HG03565 (cell line): ENCODE measurements at regions not wholly inside any gene's neighbourhood (a gene's known extent, or its start where the extent isn't known, plus 50 kb on each side); places are given as distances from the start of the nearest gene placed in this dataset.

Experiments used
- ATAC-seq: cut with Tn5 transposase; IDR thresholded peaks from one replicate; pipeline ENCODE4 v1.9.1; 2021; ENCODE audit warnings: mild to moderate bottlenecking, moderate library complexity; ENCODE audit not compliant: unreplicated experiment

DNA sequence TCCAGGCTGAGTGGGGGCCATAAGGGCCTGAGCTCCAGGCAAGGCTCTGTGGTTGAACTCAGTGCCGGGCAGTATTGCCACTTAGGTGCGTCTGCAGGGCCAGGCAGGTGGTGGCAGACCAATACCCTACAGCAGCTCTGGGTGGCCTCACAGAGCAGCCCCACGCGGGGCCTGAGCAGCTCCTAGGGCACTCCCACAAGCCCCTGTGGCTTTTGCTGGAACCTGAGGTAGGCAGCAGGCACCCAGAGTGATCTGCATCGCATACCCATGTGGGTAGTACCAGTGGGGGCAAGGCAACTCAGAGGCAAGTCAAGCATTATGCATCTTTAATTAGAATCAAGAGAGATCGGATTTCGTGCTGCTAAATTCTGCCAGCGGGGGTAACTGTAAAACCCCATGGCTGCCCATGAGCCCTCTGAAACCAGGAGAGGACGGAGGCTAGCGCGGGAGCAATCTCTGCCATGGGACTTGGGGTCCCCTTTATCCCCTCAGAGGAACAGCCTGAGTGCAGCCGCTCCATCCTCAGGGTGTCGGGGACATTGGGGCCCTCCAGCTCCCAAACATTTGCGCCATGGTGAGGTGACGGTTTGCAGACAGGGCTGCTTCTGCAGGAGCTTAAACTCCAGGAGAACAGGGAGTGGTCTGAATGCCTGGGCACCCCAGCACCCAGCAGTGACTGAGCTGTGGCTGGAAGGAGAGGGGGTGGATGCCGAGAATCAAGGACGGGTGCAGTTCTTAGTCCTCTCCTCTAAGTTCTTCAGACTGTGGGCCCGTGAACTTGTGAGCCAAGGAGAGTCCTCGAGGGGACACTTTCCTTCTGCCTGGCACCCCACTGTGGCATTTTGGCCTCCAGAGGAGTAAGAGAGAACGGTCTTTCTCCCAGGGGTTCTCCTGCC lies 62.4 kb upstream of the PCSK6 start:
- no peak for ATAC-seq

DNA sequence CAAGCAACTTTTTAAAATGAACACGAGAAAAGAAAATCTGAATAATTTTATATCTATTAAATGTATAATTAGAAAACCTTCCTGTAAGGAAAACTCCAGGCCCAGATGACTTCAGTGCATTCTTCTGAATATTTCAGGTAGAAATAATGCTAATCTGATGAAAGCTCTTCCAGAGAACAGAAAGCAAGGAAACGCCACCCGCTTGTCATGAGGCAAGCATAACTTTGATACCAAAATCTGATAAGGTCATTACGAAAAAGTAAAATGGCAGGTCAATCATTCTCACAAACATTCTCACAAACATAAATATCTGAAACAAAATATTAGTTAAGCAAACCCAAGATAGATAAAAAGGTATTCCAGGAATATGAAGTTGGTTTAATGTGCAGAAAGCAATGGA lies 60.6 kb upstream of the PCSK6 start:
- ATAC-seq: no peak

DNA sequence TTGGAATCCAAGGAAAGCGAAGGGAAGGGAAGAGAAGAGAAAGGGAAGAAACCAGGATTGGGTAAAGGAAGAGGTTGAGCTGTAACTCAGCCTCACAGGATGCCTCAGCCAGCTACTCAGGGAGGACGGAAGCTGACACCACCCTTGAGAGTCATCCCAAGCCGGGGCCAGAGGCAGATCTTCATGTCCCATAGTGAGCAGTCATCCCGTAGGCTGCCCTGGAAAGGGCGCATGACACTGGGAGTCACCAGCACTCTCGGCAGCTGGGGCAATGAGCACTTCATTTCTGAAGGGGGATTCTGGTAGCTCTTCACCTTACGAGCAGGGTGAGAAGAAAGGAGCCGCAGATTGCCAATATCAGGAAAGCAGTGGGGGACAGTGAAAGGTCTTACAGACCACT lies 60.1 kb upstream of the PCSK6 start:
- ATAC-seq: no peak

DNA sequence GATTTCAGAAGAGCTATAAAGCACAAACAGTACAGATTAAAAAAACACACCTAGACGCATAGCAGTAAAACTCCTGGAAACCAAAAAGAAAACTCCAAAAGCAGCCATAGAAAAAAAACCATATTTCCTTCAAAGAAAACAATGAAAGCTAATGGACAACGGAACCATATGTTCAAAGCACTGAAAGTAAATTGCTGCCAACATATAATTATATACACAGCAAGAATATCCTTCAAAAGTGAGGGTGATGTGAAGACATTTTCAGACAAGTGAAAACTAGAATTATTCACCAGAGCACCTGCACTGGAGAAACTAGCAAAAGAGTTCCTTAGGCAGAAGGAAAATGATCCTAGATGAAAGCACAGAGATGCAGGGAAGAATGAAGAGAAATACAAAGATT lies 58.2 kb upstream of the PCSK6 start:
- ATAC-seq: no peak

DNA sequence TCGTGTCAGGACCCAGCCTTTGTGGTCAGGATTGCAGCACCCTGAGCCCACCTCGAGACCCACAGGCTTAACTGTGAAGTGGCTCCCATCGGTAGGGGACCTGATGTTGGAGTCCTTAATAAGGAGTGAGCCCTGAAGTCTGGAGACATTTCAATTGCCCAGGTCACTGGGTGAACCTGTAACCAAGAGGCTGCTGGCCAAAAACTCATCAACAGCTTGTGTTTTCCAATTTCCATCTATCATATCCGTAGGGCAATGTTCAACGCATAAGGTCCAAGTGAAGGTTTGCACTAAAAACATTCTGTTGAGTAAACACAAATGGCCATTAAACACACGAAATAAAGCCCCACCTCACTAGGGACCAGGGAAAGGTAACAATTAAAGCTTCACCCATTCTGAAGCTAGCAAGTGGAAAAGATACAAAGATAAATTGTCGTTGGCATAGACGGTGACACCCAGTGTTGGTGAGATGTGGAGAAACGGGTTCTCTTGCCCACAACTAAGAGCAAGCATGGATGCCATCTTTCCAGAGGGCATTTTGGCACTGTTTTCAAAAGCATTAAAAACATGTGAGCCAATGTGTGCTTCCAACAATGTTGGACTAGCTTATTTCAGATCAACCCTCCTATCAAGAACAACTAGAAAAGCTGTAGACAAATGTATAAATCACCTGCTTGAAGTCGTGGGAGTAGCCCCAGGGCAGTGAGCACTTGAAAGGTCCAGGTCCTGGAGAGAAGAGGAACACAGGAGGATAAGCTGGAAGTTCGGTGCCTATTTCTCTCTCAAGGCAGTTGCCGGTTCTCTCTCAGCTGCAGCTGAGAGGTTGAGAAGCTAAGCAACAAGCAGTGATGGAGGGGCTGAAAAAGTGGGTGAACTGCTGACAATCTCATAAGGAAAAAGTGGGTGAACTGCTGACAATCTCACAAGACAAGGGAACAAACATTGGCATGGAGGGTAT lies 56.3 kb upstream of the PCSK6 start:
- no peak for ATAC-seq

DNA sequence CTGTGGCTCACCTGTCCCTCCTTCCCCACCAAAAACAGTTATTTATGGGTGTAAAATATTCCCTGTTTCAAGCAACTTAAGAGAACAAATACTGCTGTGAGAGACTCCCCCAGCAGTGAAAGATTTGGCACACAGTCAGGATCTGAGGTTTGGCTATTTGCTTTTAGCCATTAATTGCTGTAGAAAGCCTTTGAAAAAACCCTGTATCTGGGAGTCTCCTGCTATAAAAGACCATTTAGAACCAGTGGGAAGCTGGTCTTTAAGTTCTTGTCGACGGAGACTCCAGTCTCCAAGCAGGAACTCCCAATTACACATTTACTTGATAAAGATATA lies 55.1 kb upstream of the PCSK6 start:
- no peak for ATAC-seq

DNA sequence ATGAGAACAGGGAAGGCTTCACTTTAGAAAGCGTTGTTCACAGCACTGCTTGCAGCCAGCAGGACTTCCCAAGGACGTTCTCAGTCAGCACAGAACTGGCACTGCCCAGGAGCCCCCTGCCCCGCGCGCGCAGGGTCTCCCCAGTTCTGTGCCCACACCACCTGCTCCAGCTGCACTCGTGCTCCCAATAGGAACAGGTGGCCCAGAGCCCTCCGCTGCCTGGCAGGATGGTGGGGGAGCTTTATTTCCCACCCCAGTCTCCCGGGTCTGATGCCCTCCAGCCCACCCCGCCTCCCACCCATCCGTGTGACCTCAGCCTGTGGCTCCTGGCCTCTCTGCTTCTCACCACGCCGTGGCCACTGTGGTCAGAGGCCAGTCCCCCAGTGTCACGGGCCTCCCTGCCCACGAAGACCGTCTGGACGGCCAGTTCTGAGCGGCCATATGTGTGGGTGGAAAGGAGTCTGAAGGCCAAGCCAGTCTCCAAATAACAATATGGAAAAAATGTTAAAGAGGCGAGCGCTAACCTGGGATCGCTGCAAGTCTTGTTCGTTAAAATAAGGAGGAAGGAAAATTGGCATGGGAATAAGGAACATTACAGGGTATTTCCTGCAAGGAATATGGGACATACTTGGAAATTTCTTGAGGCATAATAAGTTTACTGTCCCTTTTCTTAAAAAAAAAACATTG lies 54.6 kb upstream of the PCSK6 start:
- no peak for ATAC-seq

DNA sequence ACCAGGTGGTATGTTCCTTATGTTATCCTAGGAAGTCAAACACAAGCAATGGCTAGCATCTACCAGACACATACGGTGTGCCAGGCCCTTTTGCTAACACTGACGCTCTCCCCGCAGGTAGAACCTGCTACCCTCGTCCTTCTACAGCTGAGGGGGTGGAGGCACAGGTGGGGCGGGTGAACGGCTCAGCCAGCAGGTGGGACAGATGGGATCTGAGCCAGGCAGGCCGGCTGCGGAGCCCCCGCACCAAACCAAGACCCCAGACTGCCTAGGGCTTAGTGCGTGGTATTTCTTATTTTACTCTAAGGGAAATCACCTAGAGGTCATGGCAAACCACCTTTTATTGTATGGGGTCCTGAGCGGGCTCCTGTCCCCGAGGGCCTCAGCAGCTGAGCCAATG lies 53.9 kb upstream of the PCSK6 start:
- no peak for ATAC-seq

DNA sequence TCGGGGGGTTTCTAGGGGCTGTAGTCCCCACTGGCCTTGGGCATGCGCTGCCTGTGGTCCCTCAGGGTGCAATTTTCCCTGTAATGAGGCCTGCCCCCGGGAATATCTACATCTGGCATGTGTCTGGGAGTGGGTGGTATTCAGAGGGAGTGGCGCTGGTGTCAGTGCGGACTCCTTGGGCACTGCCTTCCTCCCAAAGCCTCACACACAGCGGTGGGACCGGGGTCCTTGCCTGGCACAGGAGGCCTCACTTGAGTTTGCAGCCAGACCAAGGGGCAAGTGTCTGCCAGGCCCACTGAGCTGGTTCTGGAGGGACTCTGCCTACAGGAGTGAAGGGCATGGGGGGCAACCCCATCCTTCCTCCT lies 53.5 kb upstream of the PCSK6 start:
- ATAC-seq: no peak

DNA sequence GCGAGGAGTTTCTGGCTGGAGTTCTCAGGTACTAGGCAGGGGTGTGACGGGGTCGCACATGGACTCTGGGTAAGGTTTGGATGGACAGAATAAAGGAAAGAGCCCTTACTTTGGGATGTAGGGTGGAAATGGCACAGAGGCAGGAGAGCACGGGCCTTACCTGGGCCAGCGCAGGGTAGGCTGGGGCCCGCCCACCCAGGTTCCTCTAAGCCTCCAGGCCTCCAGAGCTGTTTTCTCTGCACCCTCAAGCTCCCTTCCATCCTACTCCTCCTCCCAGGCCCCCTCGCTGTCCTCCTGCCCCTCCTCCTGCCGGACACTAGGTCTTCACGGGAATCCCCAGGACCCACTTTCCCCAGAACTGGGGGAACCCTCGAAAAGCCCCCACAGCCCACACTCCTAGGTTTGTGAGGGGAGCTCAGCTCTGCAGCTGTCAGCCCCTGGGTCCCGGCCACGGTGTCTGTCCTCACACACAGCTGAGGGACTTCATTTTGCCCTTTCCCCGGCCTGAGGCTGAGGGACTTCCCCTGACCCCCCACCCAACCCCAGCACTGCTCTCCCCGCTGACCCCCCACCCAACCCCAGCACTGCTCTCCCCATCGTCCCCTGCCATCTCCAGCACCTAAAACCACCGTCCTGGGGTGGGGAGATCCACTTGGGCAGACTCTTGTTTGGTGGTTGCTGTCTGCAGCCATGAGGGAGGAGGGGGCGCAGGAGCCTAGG lies 53.0 kb upstream of the PCSK6 start:
- no peak for ATAC-seq

DNA sequence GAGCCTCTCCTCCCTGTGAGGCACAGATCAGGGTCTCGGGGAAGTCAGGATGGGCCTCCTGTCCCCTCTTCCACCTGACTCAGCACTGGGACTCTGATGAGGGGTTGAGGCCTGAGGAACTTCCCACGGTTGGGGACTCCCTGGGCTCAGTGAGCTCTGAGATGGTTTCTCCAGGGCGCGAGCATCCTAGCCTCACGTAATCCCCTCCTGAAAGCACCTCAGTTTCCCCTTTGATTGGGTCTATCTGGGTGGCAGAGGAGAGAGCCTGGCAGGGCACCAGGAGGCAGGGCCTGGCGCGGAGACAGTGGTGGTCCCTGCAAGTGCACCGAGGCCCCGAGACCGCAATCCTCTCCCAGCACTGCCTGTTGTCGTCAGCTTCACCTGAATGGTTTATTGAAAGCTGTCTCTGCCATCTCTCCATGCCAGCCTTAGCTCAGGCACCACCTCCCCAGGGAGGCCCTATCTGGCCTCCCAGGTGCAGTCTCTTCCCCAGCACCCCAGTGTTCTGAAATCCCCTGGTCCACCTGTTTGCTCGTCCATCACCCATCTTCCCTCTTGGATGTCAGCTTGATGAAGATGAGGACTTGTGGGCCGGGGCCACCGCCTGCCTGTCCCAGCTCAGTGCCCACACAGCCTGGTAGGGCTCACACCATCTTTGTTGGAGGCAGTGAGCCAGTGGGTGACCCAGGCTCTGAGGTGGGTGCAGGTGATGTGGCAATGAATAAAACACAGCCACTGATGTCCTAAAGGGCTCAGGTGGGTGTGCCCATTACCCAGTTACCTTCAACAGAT lies 52.2 kb upstream of the PCSK6 start:
- no peak for ATAC-seq

DNA sequence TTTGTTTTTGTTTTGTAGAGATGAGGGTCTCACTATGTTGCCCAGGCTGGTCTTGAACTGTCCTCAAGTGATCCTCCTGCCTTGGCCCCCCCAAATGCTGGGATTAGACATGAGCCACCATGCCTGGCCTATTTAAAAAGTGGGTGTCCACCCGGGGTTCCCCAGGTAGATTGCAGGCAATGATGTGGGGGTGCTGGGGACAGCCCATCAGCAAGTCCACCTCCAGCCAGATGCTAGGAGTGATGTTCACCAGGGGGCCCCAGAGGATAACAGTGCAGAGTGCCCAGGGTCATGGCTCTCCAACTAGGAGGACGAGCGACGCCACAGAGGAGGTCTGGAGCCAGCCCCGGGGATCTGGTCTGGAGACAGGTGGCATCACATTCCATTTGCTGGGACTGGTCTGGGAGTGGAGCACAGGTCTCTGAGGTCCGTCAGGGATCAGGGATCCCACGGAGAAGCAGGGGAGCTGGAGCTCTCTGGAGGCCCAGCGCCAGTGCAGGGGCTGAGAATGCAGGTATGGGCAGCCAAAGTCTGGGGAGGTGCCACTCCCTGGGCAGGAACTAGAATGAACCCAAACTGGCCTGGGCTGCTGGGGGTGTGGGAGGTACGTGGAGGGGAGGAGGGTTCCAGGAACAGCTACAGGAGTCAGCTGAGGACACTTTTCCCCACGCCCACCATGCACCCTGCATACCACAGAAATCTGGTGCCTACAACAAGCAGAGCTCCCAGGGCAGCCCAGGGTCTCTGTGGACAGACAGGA lies 51.2 kb upstream of the PCSK6 start:
- no peak for ATAC-seq

DNA sequence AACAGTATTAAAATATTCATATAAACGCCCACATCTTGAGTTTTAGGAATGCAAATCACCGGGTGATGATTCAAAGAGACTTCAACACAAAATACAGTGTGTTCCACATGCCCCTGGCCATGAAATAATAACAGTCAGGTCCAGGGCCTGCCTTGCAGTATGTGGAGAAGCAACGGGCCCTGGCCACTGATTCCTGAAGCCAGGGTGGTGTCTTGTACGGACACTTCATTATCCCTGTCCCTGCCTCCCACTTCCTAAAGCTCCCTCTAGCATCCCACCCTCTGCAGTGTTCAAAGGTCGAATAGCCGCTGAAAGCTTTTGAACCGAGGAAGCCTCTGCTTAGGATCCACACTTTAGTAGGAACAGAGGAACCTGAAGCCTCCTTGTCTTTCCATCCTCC lies 50.4 kb upstream of the PCSK6 start:
- no peak for ATAC-seq

DNA sequence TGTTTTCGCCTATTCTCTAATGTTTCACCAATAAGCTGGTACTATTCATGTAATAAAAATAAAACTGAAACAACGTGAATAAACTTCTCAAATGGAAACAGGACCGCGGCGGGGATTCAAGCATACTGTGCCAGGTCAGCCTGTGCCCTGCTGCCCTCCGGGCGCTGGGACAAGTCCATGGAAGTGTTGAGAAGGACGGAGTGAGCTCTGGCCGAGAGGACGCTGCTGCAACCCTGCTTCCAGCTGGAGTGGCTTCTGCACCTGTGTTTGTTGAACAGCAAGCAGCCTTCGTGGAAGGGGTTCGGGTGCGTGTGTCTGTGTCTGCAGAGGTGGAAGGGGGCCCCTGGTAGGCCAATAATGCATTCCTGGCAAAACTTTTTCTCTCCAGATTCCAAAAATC lies 50.0 kb upstream of the PCSK6 start:
- ATAC-seq: no peak
